Endothelial cell of umbilical vein (primary cell): ENCODE measurements at regions not wholly inside any gene's neighbourhood (a gene's known extent, or its start where the extent isn't known, plus 50 kb on each side); places are given as distances from the start of the nearest gene placed in this dataset.
A peak's percentile ranks its signal among the peaks of the same experiment; 100 is the strongest.

Experiments used
- BruUV-seq: library from RNA; stranded (reverse); fragments of 400-500 nt; replicated peaks from 2 replicates; lab custom pipeline; 2021; lab: Mats Ljungman, UMichigan
- CTCF ChIA-PET: fragments of 300-600, 350-600 bp; sonication (Branson Sonifier 250); formaldehyde crosslinking; loops from one replicate; lab custom pipeline; 2021; ENCODE audit warnings: antibody characterized with exemption, inconsistent platforms; lab: Charles Lee
- POLR2A ChIA-PET: fragments of 300-600, 350-600 bp; sonication (Branson Sonifier 250); formaldehyde crosslinking; loops from one replicate; lab custom pipeline; 2021; ENCODE audit warnings: antibody characterized with exemption, inconsistent platforms; lab: Charles Lee
- DNase-seq: peaks from one replicate; pipeline ENCODE4 v3.0.0-alpha.2; 2011; ENCODE audit warnings: low read depth, low spot score
- FAIRE-seq: peaks from 2 replicates; lab custom pipeline; 2011; peaks lifted over from hg19 to GRCh38; lab: Jason Lieb, UNC
- H2AFZ ChIP-seq: 2 replicates; pipeline ENCODE4 v1.6.0; 2012; ENCODE audit warnings: low read depth, low read length, control low read depth, inconsistent platforms
- H3K27ac ChIP-seq: 2 replicates; pipeline ENCODE4 v1.5.1; 2011; ENCODE audit warnings: low read depth, mild to moderate bottlenecking, control low read depth, low read length, moderate library complexity; ENCODE audit not compliant: insufficient read depth
- H3K27me3 ChIP-seq, 2 experiments: 2 replicates each; pipeline versions ENCODE4 v1.6.0 to v1.6.1; 2011; ENCODE audit warnings: low read length in 2 of 2, mixed read lengths in 1 of 2; ENCODE audit not compliant: control insufficient read depth in 2 of 2, insufficient read depth in 2 of 2
- H3K36me3 ChIP-seq, 2 experiments: 2 replicates in 1 of 2; 3 replicates in 1 of 2; pipeline ENCODE4 v1.5.1; 2011; ENCODE audit warnings: low read length in 2 of 2, mild to moderate bottlenecking in 1 of 2, moderate library complexity in 1 of 2; ENCODE audit not compliant: control insufficient read depth in 2 of 2, insufficient read depth in 2 of 2; ENCODE audit errors: extremely low read depth in 1 of 2
- H3K4me1 ChIP-seq: 3 replicates; pipeline ENCODE4 v1.5.1; 2011; ENCODE audit warnings: mild to moderate bottlenecking, low read length; ENCODE audit not compliant: control insufficient read depth, insufficient read depth; ENCODE audit errors: extremely low read depth
- H3K4me2 ChIP-seq: 2 replicates; pipeline ENCODE4 v1.6.1; 2011; ENCODE audit warnings: low read length, control low read depth, mixed read lengths; ENCODE audit not compliant: insufficient read depth
- H3K4me3 ChIP-seq, 3 experiments: fragments of 200-600 bp in 1 of 3; sonication (generic), shearing (Covaris generic) in 1 of 3; replicated peaks in 1 of 3; 2 replicates each; pipeline ENCODE4 v1.5.1; 2011 to 2016; ENCODE audit warnings: control low read depth in 3 of 3, low read length in 3 of 3, mild to moderate bottlenecking in 2 of 3, inconsistent platforms in 1 of 3, low read depth in 1 of 3, moderate library complexity in 1 of 3; ENCODE audit not compliant: insufficient read depth in 1 of 3
- H3K79me2 ChIP-seq: 2 replicates; pipeline ENCODE4 v1.6.0; 2012; ENCODE audit warnings: low read length, inconsistent platforms; ENCODE audit not compliant: control insufficient read depth, insufficient read depth
- H3K9ac ChIP-seq: replicated peaks from 2 replicates; pipeline ENCODE3; 2011; ENCODE audit warnings: low read length, control low read depth; ENCODE audit not compliant: insufficient read depth; ENCODE audit errors: extremely low read depth
- H3K9me1 ChIP-seq: replicated peaks from 3 replicates; pipeline ENCODE4 v1.6.0; 2011; ENCODE audit warnings: mild to moderate bottlenecking, low read length; ENCODE audit not compliant: control insufficient read depth, insufficient read depth; ENCODE audit errors: extremely low read depth
- H3K9me3 ChIP-seq: replicated peaks from 2 replicates; pipeline ENCODE4 v1.5.1; 2012; ENCODE audit warnings: low read length, inconsistent platforms; ENCODE audit not compliant: control insufficient read depth, insufficient read depth
- H4K20me1 ChIP-seq: replicated peaks from 2 replicates; pipeline ENCODE3; 2011; ENCODE audit warnings: mild to moderate bottlenecking, low read length; ENCODE audit not compliant: control insufficient read depth, insufficient read depth; ENCODE audit errors: extremely low read depth
- GATA2 ChIP-seq: IDR thresholded peaks from 2 replicates; pipeline ENCODE4 v1.7.0; 2011; ENCODE audit warnings: low read depth, mild to moderate bottlenecking, moderate library complexity, mixed read lengths, low read length; ENCODE audit not compliant: insufficient read length, insufficient read depth
- dilution Hi-C: fragments of 300-500 bp; cut with MboI; formaldehyde crosslinking; loops from one replicate; pipeline ENCODE4 v1.15.0; 2019; ENCODE audit warnings: low sequenced_read_pairs; ENCODE audit not compliant: extremely low pct_ligation_motif_present
- intact Hi-C: fragments of 100-400 bp; cut with micrococcal nuclease; formaldehyde crosslinking; loops from one replicate; pipeline ENCODE4 v1.10.0; 2022
- TF ChIP-seq, protein P1 (sequence below), 2 donors: IDR thresholded peaks; 1 replicate in 1 of 2; 2 replicates in 1 of 2; pipeline ENCODE4 v1.5.1; 2011; ENCODE audit warnings: low read length in 2 of 2, mild to moderate bottlenecking in 2 of 2, moderate library complexity in 2 of 2, control low read depth in 1 of 2, inconsistent platforms in 1 of 2, low read depth in 1 of 2; ENCODE audit not compliant: insufficient read depth in 1 of 2; ENCODE audit errors: extremely low read depth in 1 of 2
- TF ChIP-seq, protein P2 (sequence below): IDR thresholded peaks from 2 replicates; pipeline ENCODE4 v1.6.1; 2011; ENCODE audit not compliant: insufficient read depth, insufficient read length

DNA sequence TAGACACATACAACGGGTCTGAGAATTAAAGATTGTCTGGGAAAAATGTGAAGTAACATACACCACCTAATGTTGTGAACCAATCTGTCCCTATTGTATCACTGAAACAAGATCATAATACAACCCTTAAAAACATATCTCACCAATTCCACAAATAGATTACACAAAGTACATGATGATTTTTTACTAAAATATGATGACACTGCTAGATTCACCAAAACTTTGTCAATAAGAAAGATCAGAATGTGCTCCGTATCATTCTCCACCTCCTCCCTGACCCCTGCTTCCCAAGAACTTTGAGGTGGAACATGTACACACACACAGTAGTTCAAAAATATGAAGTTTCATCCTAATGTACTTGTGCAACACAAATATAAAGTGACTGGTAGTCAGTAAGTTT, 862.0 kb downstream of the PCDH18 start:
- no TSS peak for BruUV-seq
- H3K9me3 ChIP-seq: no peaks in the 10 kb centered on the region
- no peaks in the 10 kb centered on the region for H4K20me1 ChIP-seq
- no peak overlapping the region for H3K27ac ChIP-seq
- H3K36me3 ChIP-seq: no peaks in the 10 kb centered on the region
- no peak overlapping the region for H3K4me2 ChIP-seq
- no peaks in the 10 kb centered on the region for H3K27me3 ChIP-seq
- intact Hi-C loops (no loop called here), dilution Hi-C loops (no loop called here)
- CTCF ChIA-PET: no interaction called here
- H3K4me3 ChIP-seq: no peak overlapping the region
- POLR2A ChIA-PET: no interaction called here
- no peak overlapping the region for H2AFZ ChIP-seq
- no peaks in the 10 kb centered on the region for H3K4me1 ChIP-seq
- H3K9ac ChIP-seq: no peak overlapping the region
- no peaks in the 10 kb centered on the region for H3K9me1 ChIP-seq
- TF ChIP-seq, protein P1, sequence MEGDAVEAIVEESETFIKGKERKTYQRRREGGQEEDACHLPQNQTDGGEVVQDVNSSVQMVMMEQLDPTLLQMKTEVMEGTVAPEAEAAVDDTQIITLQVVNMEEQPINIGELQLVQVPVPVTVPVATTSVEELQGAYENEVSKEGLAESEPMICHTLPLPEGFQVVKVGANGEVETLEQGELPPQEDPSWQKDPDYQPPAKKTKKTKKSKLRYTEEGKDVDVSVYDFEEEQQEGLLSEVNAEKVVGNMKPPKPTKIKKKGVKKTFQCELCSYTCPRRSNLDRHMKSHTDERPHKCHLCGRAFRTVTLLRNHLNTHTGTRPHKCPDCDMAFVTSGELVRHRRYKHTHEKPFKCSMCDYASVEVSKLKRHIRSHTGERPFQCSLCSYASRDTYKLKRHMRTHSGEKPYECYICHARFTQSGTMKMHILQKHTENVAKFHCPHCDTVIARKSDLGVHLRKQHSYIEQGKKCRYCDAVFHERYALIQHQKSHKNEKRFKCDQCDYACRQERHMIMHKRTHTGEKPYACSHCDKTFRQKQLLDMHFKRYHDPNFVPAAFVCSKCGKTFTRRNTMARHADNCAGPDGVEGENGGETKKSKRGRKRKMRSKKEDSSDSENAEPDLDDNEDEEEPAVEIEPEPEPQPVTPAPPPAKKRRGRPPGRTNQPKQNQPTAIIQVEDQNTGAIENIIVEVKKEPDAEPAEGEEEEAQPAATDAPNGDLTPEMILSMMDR (IDR thresholded peaks at IDR 0.05; ENCODE audit: extremely low read depth in 1 of 2, insufficient read depth in 1 of 2, low read depth in 1 of 2, low read length in 2 of 2): no peak
- DNase-seq: no peak
- no peaks in the 10 kb centered on the region for H3K79me2 ChIP-seq
- no peak for FAIRE-seq

DNA sequence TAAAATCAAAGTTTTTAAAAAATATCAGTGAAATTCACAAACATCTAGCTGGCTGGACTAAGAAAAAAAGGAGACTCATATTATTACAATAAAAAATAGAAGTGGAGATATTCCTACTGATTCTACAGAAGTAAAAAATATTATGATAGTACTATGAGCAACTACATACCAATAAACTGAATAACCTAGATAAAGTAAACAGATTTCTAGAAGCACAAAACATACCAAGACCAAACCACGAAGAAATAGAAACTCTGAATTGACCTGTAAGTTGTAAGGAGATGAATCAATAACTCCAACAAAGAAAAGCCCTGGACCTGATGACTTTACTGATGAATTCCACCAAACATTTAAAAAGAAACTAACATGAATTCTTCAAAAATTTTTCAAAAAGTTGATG, 867.3 kb downstream of the PCDH18 start:
- no peaks in the 10 kb centered on the region for H3K4me1 ChIP-seq
- no peak overlapping the region for H2AFZ ChIP-seq
- POLR2A ChIA-PET: no interaction called here
- no peaks in the 10 kb centered on the region for H3K36me3 ChIP-seq
- H3K9me3 ChIP-seq: no peaks in the 10 kb centered on the region
- no peaks in the 10 kb centered on the region for H3K9me1 ChIP-seq
- no peaks in the 10 kb centered on the region for H3K27me3 ChIP-seq
- intact Hi-C loops (no loop called here), dilution Hi-C loops (no loop called here)
- FAIRE-seq: no peak
- H3K4me2 ChIP-seq: no peak overlapping the region
- H3K27ac ChIP-seq: no peak overlapping the region
- DNase-seq: peak; percentile 8
- CTCF ChIA-PET: no interaction called here
- H3K4me3 ChIP-seq: no peak overlapping the region
- no peak overlapping the region for H3K9ac ChIP-seq
- H4K20me1 ChIP-seq: no peaks in the 10 kb centered on the region
- TF ChIP-seq GATA2: peak; percentile 37
- TF ChIP-seq, protein P2, sequence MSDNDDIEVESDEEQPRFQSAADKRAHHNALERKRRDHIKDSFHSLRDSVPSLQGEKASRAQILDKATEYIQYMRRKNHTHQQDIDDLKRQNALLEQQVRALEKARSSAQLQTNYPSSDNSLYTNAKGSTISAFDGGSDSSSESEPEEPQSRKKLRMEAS: no peak
- TF ChIP-seq, protein P1 (IDR thresholded peaks at IDR 0.05; ENCODE audit: extremely low read depth in 1 of 2, insufficient read depth in 1 of 2, low read depth in 1 of 2, low read length in 2 of 2): no peak
- H3K79me2 ChIP-seq: no peaks in the 10 kb centered on the region
- no TSS peak for BruUV-seq
